ENCODE measurements at regions not wholly inside any gene's neighbourhood (a gene's known extent, or its start where the extent isn't known, plus 50 kb on each side); places are given as distances from the start of the nearest gene placed in this dataset.

DNA sequence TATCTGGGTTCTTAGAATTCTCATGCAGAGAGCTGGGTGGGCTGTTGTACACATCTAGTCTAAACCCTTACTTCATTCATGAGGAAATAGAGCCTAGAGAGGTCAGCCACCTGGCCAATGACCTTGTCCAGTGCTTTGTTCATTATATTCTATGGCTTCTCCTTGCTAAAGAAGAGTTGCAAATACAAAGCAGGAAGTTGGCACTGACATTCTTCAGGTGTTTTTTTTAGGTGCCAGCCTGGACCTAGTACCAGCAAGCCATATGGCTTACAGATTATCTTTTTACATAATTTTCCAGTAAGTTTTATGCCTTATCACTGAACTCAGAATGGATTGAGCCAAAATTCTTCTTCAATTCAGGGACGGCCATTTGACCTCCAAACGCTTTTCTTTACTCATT, 54.7 kb upstream of the PGM2 start:
- H3K27ac ChIP-seq, result no peak overlapping the region
- H3K4me1 ChIP-seq (replicated peaks in 1 of 2), result peaks cover 0 to 3% of the 10 kb centered on the region in 2 donors
- no peak overlapping the region for H3K4me3 ChIP-seq
- in situ Hi-C loops (cut with MboI; ENCODE audit: low pct_unique_long_range_greater_than_20kb in 2 of 9, low sequenced_read_pairs in 9 of 9, unreplicated experiment in 9 of 9), result no loop called here
- no peak for ATAC-seq (replicated peaks in 6 of 8)
- 27 to 100% (median 75%) methylated on average over 1 to 2 of the region's 2 CpGs; no CpG with 5 or more reads in 3 of the 10 experiments for WGBS, 10 experiments

DNA sequence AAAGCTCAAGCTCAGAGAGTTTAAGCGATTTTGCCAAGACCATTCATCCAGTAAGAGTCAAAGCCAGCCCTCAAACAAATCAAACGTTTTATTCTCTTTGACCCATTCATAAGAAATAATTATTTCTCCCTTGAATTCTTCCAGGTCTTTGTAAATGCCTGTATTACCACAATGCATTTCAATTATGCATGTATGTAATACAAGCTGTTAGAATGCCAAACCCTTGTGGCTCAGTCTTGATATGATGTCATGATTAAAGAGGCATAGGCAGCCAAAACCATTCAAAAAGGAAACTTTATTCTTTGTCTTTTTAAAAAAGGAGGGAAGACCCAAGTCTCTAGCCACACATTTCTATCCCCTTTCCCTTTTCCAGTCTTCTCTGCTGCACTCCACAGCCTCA, 56.5 kb upstream of the PGM2 start:
- in situ Hi-C loops (cut with MboI; ENCODE audit: low pct_unique_long_range_greater_than_20kb in 2 of 9, low sequenced_read_pairs in 9 of 9, unreplicated experiment in 9 of 9), result no loop called here

DNA sequence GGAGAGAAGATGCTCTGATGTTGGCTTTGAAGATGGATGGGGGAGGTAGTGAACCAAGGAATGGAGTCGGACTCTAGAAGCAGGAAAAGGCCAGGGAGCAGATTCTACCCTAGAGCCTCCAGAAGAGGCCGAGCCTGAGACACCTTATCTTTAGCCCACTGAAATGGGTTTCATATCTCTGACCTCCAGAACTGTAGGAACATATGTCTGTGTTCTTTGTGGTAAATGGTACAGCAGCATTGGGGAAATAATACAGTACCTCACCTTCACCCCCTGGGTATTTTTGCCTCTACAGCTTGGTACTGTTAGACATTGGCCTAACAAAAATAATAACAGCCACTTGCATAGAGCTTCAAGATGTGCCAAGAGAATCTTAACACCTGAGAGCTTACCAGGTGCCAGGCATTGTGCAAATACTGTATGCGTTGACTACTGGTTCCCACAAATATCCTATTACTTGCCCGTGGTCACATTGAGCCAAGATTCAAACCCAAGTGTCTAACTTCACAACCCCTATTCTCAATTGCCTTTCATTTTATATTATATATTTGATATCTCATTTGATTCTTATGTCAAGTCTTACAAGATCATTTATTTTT, 57.0 kb upstream of the PGM2 start:
- in situ Hi-C loops (cut with MboI; ENCODE audit: low pct_unique_long_range_greater_than_20kb in 2 of 9, low sequenced_read_pairs in 9 of 9, unreplicated experiment in 9 of 9), result no loop called here
- ATAC-seq (replicated peaks in 6 of 8), result no peak
- Histone ChIP-seq H3K4me1 (replicated peaks in 1 of 2) (peaks cover 0 to 3% of the 10 kb centered on the region in 2 donors), H3K4me3 (no peak overlapping the region), H3K27ac (no peak overlapping the region)
- 72 to 100% (median 90%) methylated on average over 2 to 4 of the region's 4 CpGs; no CpG with 5 or more reads in 1 of the 10 experiments for WGBS, 10 experiments

More for the DNA sequence above, 56.5 kb upstream of the PGM2 start:
- peak in 3 of 8 experiments; percentile 71 to 82 (median 78) for ATAC-seq (replicated peaks in 6 of 8)
- Histone ChIP-seq H3K4me3 (no peak overlapping the region), H3K27ac (no peak overlapping the region), H3K4me1 (replicated peaks in 1 of 2) (peaks cover 0 to 3% of the 10 kb centered on the region in 2 donors)
- WGBS, 10 experiments, result 13 to 100% (median 83%) methylated on average over 1 to 2 of the region's 2 CpGs

DNA sequence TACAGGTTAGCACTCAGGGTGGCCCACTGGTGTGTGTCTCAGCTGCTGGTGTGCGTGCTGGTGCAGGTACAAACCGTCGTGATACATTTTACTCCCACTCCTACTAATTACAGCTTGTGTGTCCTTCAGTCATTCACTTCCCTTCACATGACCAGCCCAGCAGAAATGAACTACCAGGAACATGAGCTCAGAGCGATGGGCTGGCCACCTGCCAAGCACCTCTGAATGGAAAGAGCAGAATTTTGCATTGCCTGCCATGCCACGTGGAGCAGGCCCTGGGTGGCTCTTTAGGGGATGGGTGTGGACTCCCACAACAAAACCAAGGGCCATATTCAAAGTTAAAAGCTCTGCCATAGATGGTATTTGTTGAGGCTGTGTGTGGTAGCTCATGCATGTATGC, 58.9 kb upstream of the PGM2 start:
- ATAC-seq (replicated peaks in 6 of 8), result peak in 6 of 8 experiments; percentile 37 to 86 (median 65)

DNA sequence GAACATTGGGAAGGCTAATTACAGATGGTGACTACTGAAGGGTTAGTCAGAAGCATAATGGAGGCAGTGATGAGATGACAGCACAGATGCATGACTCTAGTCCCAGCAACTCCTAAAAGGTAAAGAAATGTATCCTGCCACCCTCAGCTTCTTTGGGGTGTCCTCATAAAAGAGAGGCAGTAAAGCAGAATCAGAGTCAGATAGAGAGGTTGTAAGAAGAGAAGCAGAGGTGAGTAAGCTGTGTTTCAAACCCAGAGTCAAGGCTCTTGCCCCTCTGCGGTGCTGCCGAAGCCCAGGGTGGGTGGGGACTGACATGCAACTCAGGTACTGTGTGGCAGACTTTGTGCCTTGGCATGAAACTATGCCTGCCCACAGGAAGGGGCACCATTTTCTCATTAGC, 59.5 kb upstream of the PGM2 start:
- H3K4me3 ChIP-seq, result no peak overlapping the region

More for the DNA sequence above, 58.9 kb upstream of the PGM2 start:
- in situ Hi-C loops (cut with MboI; ENCODE audit: low pct_unique_long_range_greater_than_20kb in 2 of 9, low sequenced_read_pairs in 9 of 9, unreplicated experiment in 9 of 9), result no loop called here
- H3K4me3 ChIP-seq, result no peak overlapping the region
- WGBS, 10 experiments, result 0 to 80% (median 50%) methylated on average over 1 to 5 of the region's 5 CpGs; no CpG with 5 or more reads in 4 of the 10 experiments
- peaks cover 4 to 10% of the 10 kb centered on the region in 2 donors for H3K4me1 ChIP-seq (replicated peaks in 1 of 2)
- H3K27ac ChIP-seq, result no peak overlapping the region

DNA sequence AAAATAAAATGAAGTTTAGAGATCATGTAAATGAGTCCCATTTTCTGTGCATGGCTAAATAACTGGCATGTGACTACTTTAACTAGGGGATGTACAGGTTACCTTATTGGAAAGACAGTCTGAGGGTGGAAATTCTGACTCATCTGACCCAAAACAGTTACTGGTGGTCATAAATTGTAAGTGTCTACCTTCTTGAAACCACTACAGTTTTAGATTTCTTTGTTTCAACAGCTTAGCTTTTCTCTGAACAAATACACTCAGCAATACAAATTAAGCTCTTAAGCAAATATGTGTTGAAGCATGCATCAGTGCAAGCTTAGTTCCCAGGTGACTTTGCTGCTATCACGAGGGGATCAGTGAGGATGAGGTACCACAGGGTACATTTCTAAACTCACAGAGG, 60.7 kb upstream of the PGM2 start:
- Histone ChIP-seq H3K27ac (no peak overlapping the region), H3K4me1 (replicated peaks in 1 of 2) (peaks cover 4 to 10% of the 10 kb centered on the region in 2 donors), H3K4me3 (no peak overlapping the region)
- peak in 1 of 8 experiments; percentile 12 for ATAC-seq (replicated peaks in 6 of 8)
- in situ Hi-C loops (cut with MboI; ENCODE audit: low pct_unique_long_range_greater_than_20kb in 2 of 9, low sequenced_read_pairs in 9 of 9, unreplicated experiment in 9 of 9), result no loop called here
- WGBS, 10 experiments, result 83 to 100% (median 88%) methylated on average over 1 of the region's 1 CpG; no CpG with 5 or more reads in 5 of the 10 experiments

More for the DNA sequence above, 59.5 kb upstream of the PGM2 start:
- 100% methylated on average over 1 to 2 of the region's 2 CpGs; no CpG with 5 or more reads in 7 of the 10 experiments for WGBS, 10 experiments
- no peak for ATAC-seq (replicated peaks in 6 of 8)
- H3K4me1 ChIP-seq (replicated peaks in 1 of 2), result peaks cover 4 to 10% of the 10 kb centered on the region in 2 donors
- in situ Hi-C loops (cut with MboI; ENCODE audit: low pct_unique_long_range_greater_than_20kb in 2 of 9, low sequenced_read_pairs in 9 of 9, unreplicated experiment in 9 of 9), result no loop called here
- no peak overlapping the region for H3K27ac ChIP-seq

DNA sequence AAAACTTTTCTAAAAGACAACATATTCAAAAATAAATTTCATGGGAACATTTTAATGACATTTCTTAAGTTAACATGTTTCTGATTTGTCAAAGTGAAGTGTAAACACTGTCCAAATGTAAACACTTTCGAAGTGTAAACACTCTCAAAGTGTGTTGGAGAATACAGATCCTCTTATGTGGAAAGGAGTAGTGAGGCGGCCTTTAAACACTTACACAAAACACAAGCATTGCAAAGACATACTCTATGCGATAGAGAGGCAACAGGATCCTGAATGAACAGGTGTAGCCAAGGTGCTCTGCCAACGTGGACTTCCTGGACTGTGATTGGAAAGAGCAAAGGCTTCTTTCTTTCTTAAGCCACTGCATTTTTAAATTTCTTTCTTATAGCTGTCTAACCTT, 62.7 kb upstream of the PGM2 start:
- no peak overlapping the region for H3K4me3 ChIP-seq
- in situ Hi-C loops (cut with MboI; ENCODE audit: low pct_unique_long_range_greater_than_20kb in 2 of 9, low sequenced_read_pairs in 9 of 9, unreplicated experiment in 9 of 9), result no loop called here
- H3K27ac ChIP-seq, result no peak overlapping the region
- H3K4me1 ChIP-seq (replicated peaks in 1 of 2), result peaks cover 4 to 10% of the 10 kb centered on the region in 2 donors
- WGBS, 10 experiments, result 48 to 100% (median 78%) methylated on average over 1 to 4 of the region's 4 CpGs; no CpG with 5 or more reads in 2 of the 10 experiments
- no peak for ATAC-seq (replicated peaks in 6 of 8)

DNA sequence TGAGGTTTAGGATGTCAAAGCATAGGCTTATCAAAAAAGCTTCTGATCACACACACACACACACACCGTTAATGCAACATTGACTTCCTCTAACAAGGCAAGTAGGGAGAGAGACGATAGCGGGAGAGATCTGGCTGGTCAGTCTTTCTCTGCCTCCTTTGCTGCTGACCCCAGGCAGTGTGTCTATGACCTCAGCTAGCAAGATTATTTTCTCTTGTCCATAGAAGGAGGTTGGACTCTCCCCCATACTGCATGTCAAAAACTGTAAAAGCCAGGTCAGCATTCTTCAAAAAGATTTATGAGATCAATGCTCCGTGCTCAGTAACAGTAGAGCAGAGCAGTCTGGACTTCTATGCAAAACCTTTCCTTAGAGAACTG, 63.5 kb upstream of the PGM2 start:
- H3K4me3 ChIP-seq, result no peak overlapping the region
- in situ Hi-C loops (cut with MboI; ENCODE audit: low pct_unique_long_range_greater_than_20kb in 2 of 9, low sequenced_read_pairs in 9 of 9, unreplicated experiment in 9 of 9), result no loop called here
- 30 to 88% (median 75%) methylated on average over 1 to 4 of the region's 4 CpGs; no CpG with 5 or more reads in 2 of the 10 experiments for WGBS, 10 experiments
- H3K27ac ChIP-seq, result peak overlapping the region in 1 of 2 donors; percentile 8
- peaks cover 4 to 10% of the 10 kb centered on the region in 2 donors for H3K4me1 ChIP-seq (replicated peaks in 1 of 2)
- peak in 3 of 8 experiments; percentile 27 to 50 (median 40) for ATAC-seq (replicated peaks in 6 of 8)

DNA sequence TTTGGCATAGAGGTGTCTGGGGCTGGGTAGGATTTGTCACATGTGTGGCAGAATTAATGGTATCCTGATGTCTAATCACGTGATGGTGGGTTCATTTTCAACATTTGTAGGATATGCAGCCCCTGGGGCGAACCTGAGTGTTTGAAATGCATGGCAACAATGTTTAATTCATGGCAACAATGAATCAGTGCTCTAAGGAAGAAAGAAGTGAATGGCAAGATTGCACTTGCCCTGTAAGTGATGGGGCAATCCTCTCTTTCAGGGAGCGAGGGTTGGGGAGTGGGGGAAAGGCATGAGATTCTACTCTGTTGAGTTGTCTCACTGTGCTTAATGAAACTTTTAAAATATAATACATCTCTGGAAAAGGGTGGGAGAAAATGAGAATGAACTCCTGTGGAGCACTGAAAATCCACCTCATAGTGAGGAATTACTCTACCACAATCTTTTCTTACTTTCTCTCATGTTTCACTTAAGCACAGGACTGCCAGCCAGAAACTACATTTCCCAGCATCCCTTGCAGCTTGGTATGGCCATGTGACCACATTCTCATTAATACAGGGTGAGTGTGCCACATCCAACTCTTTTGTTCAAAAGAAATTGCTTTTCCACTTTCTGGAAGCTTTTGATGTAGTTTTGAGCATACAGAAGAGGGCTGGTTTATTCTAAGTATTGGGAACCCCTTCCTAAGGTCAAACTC, 64.0 kb upstream of the PGM2 start:
- ATAC-seq (replicated peaks in 6 of 8), result peak in 4 of 8 experiments; percentile 29 to 44 (median 34)
- in situ Hi-C loops (cut with MboI; ENCODE audit: low pct_unique_long_range_greater_than_20kb in 2 of 9, low sequenced_read_pairs in 9 of 9, unreplicated experiment in 9 of 9), result no loop called here
- WGBS, 10 experiments, result 6 to 80% (median 73%) methylated on average over 1 to 3 of the region's 3 CpGs; no CpG with 5 or more reads in 2 of the 10 experiments
- Histone ChIP-seq H3K27ac (peak overlapping the region in 1 of 2 donors; percentile 8), H3K4me1 (replicated peaks in 1 of 2) (peaks cover 4 to 9% of the 10 kb centered on the region in 2 donors), H3K4me3 (no peak overlapping the region)

DNA sequence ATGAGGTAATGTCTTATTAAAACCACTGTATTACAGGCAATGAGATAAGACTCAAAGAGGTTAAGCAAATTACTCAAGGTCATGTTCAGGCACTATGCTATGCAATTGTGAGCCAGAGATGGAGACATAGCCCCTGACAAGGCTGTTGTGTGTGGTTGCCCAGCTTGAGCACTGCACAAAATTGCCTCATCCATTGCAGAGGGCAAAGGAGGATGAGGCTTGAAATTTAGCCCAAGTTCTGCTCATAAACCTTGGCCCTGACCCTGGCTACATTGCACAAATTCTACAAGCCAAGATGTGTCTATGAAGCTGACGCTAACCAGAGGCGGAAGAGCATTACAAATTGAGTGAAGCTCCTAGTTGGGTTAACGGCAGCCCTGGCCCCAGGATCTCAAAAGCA, 65.6 kb upstream of the PGM2 start:
- peaks cover 4 to 7% of the 10 kb centered on the region in 2 donors for H3K4me1 ChIP-seq (replicated peaks in 1 of 2)
- 82 to 100% (median 93%) methylated on average over 1 to 3 of the region's 3 CpGs; no CpG with 5 or more reads in 7 of the 10 experiments for WGBS, 10 experiments
- ATAC-seq (replicated peaks in 6 of 8), result no peak
- no peak overlapping the region for H3K4me3 ChIP-seq
- in situ Hi-C loops (cut with MboI; ENCODE audit: low pct_unique_long_range_greater_than_20kb in 2 of 9, low sequenced_read_pairs in 9 of 9, unreplicated experiment in 9 of 9), result no loop called here
- no peak overlapping the region for H3K27ac ChIP-seq

DNA sequence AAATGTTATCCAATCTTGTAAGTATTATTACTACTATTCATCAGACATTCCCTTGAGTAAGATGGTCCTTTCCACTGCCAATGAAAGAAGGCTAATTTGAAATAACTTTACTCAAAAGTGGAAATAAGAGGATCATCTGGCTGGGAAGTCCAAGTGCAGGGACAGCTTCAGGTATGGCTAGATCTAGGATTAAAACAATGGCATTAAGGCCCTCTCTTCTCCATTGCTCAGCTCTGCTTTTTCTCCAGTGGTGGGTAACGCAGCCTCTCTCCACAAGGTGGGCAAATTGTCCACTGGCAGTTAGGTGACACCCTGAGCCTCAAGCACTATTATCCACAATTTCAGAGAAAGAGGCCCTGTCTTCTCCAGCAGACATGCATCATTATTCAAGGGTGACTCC, 66.7 kb upstream of the PGM2 start:
- H3K4me3 ChIP-seq, result no peak overlapping the region
- H3K4me1 ChIP-seq (replicated peaks in 1 of 2), result peaks cover 4 to 7% of the 10 kb centered on the region in 2 donors
- 100% methylated on average over 1 of the region's 1 CpG; no CpG with 5 or more reads in 9 of the 10 experiments for WGBS, 10 experiments
- in situ Hi-C loops (cut with MboI; ENCODE audit: low pct_unique_long_range_greater_than_20kb in 2 of 9, low sequenced_read_pairs in 9 of 9, unreplicated experiment in 9 of 9), result no loop called here
- no peak overlapping the region for H3K27ac ChIP-seq
- no peak for ATAC-seq (replicated peaks in 6 of 8)

DNA sequence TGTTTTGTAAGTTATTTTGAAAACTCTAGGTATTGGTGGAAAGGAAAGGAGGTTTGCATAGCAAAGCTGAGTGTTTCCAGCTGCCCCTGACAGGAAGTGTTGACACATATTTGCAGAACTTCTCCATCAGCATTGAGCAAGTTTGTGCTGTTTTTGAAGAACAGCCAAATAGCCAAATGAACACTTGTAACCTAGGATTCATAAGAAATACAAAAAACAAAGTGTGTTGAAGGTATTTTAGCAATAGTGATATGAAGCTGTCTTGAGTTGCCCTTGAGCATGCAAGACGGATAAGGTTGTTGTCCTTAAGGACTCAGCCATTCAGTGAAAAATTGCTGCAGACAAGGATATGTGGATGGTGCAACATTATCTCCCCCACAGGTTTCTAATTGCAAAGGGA, 68.3 kb upstream of the PGM2 start:
- Histone ChIP-seq H3K27ac (no peak overlapping the region), H3K4me3 (no peak overlapping the region), H3K4me1 (replicated peaks in 1 of 2) (peaks cover 4 to 7% of the 10 kb centered on the region in 2 donors)
- peak in 2 of 8 experiments; percentile 65 to 82 for ATAC-seq (replicated peaks in 6 of 8)
- WGBS, 10 experiments, result 29 to 100% (median 86%) methylated on average over 1 of the region's 1 CpG; no CpG with 5 or more reads in 4 of the 10 experiments
- in situ Hi-C loops (cut with MboI; ENCODE audit: low pct_unique_long_range_greater_than_20kb in 2 of 9, low sequenced_read_pairs in 9 of 9, unreplicated experiment in 9 of 9), result no loop called here

DNA sequence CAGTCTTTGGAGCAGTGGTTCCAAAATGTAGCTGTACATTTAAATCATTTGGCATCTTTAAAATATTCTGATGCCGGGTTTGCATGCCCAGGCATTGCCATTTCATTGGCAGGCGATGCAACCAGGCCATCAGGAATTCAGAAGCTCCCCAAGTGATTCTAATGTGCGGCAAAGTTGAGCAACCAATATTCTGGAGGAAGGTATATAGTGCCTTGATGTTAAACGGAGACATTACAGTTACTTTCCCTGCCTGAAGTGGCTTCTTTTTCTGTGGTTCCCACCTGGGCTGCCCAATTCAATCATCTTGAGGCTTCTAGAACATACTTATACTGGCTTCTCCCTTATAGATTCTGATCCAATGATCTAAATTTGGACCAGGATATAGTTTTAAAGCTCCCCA, 68.7 kb upstream of the PGM2 start:
- Histone ChIP-seq H3K27ac (no peak overlapping the region), H3K4me3 (no peak overlapping the region), H3K4me1 (replicated peaks in 1 of 2) (peaks cover under 1 to 2% of the 10 kb centered on the region in 2 donors)
- 0 to 100% (median 92%) methylated on average over 1 to 4 of the region's 4 CpGs; no CpG with 5 or more reads in 1 of the 10 experiments for WGBS, 10 experiments
- in situ Hi-C loops (cut with MboI; ENCODE audit: low pct_unique_long_range_greater_than_20kb in 2 of 9, low sequenced_read_pairs in 9 of 9, unreplicated experiment in 9 of 9), result no loop called here
- ATAC-seq (replicated peaks in 6 of 8), result no peak

Data from motor neuron (in vitro differentiated cells).